ENCODE measurements at regions not wholly inside any gene's neighbourhood (a gene's known extent, or its start where the extent isn't known, plus 50 kb on each side); places are given as distances from the start of the nearest gene placed in this dataset.

- ATAC-seq (no peak), DNase-seq (no peak)
- intact Hi-C loops (cut with DNase I, micrococcal nuclease): no loop called here
Observed at GRCh38 chr6:153814136-153814535, 224.9 kb upstream of the OPRM1 start.

- intact Hi-C loops (cut with DNase I, micrococcal nuclease): no loop called here
- DNase-seq (no peak), ATAC-seq (no peak)
Observed at GRCh38 chr6:153804755-153805330, 234.2 kb upstream of the OPRM1 start.

- DNase-seq (no peak), ATAC-seq (no peak)
- intact Hi-C loops (cut with DNase I, micrococcal nuclease): no loop called here
Observed at GRCh38 chr6:153801917-153802316, 237.1 kb upstream of the OPRM1 start.

GRCh38 chr6:153800580-153801188 is 238.4 kb upstream of the OPRM1 start:
- intact Hi-C loops (cut with DNase I, micrococcal nuclease): no loop called here
- DNase-seq (no peak), ATAC-seq (no peak)

- no peak for DNase-seq
- intact Hi-C loops (cut with DNase I, micrococcal nuclease): no loop called here
Observed at GRCh38 chr6:153790876-153791473, 248.1 kb upstream of the OPRM1 start.

GRCh38 chr6:153790048-153790447 is 249.0 kb upstream of the OPRM1 start:
- DNase-seq: no peak

More at GRCh38 chr6:153790876-153791473, 248.1 kb upstream of the OPRM1 start:
- ATAC-seq: no peak

GRCh38 chr6:153787341-153787606 is 251.8 kb upstream of the OPRM1 start:
- ATAC-seq (peak; percentile 98), DNase-seq (peak; percentile 45 to 64)
- intact Hi-C loops (cut with DNase I, micrococcal nuclease): no loop called here

More at GRCh38 chr6:153790048-153790447, 249.0 kb upstream of the OPRM1 start:
- intact Hi-C loops (cut with DNase I, micrococcal nuclease): no loop called here
- peak; percentile 56 for ATAC-seq

GRCh38 chr6:153781306-153781705 is 257.7 kb upstream of the OPRM1 start:
- ATAC-seq: no peak
- no peak for DNase-seq
- intact Hi-C loops (cut with DNase I, micrococcal nuclease): no loop called here

GRCh38 chr6:153780011-153780410 is 259.0 kb upstream of the OPRM1 start:
- no peak for ATAC-seq
- no peak for DNase-seq
- intact Hi-C loops (cut with DNase I, micrococcal nuclease): no loop called here

- ATAC-seq: no peak
- intact Hi-C loops (cut with DNase I, micrococcal nuclease): no loop called here
- DNase-seq: no peak
Observed at GRCh38 chr6:153778216-153778615, 260.8 kb upstream of the OPRM1 start.

GRCh38 chr6:153771577-153771976 is 267.5 kb upstream of the OPRM1 start:
- intact Hi-C loops (cut with DNase I, micrococcal nuclease): no loop called here
- no peak for ATAC-seq
- no peak for DNase-seq

GRCh38 chr6:153767127-153767526 is 271.9 kb upstream of the OPRM1 start:
- no peak for ATAC-seq
- no peak for DNase-seq
- intact Hi-C loops (cut with DNase I, micrococcal nuclease): no loop called here

- no peak for ATAC-seq
- no peak for DNase-seq
- intact Hi-C loops (cut with DNase I, micrococcal nuclease): no loop called here
Observed at GRCh38 chr6:153758516-153758915, 280.5 kb upstream of the OPRM1 start.

GRCh38 chr6:153735761-153736160 is 303.3 kb upstream of the OPRM1 start:
- ATAC-seq: no peak
- intact Hi-C loops (cut with DNase I, micrococcal nuclease): no loop called here
- no peak for DNase-seq

GRCh38 chr6:153729189-153729588 is 309.9 kb upstream of the OPRM1 start:
- no peak for DNase-seq
- ATAC-seq: no peak
- intact Hi-C loops (cut with DNase I, micrococcal nuclease): no loop called here

- ATAC-seq (no peak), DNase-seq (no peak)
- intact Hi-C loops (cut with DNase I, micrococcal nuclease): no loop called here
Observed at GRCh38 chr6:153727885-153728284, 311.2 kb upstream of the OPRM1 start.

- intact Hi-C loops (cut with DNase I, micrococcal nuclease): no loop called here
- no peak for DNase-seq
- ATAC-seq: no peak
Observed at GRCh38 chr6:153725456-153725855, 313.6 kb upstream of the OPRM1 start.

- no peak for DNase-seq
- intact Hi-C loops (cut with DNase I, micrococcal nuclease): no loop called here
- no peak for ATAC-seq
Observed at GRCh38 chr6:153720732-153721131, 318.3 kb upstream of the OPRM1 start.

GRCh38 chr6:153705429-153705828 is 333.6 kb upstream of the OPRM1 start:
- intact Hi-C loops (cut with DNase I, micrococcal nuclease): no loop called here
- DNase-seq: no peak
- no peak for ATAC-seq

GRCh38 chr6:153702671-153703070 is 336.4 kb upstream of the OPRM1 start:
- intact Hi-C loops (cut with DNase I, micrococcal nuclease): no loop called here
- DNase-seq (no peak), ATAC-seq (no peak)

- intact Hi-C loops (cut with DNase I, micrococcal nuclease): no loop called here
- ATAC-seq (no peak), DNase-seq (no peak)
Observed at GRCh38 chr6:153698637-153699036, 340.4 kb upstream of the OPRM1 start.
